ENCODE measurements at regions not wholly inside any gene's neighbourhood (a gene's known extent, or its start where the extent isn't known, plus 50 kb on each side); places are given as distances from the start of the nearest gene placed in this dataset.

GRCh38 chr2:104476075-104476474, 377.8 kb upstream of the POU3F3 start:
- Histone ChIP-seq H3K4me3 (no peak overlapping the region), H3K36me3 (no peaks in the 10 kb centered on the region), H3K27me3 (no peaks in the 10 kb centered on the region), H3K27ac (no peak overlapping the region), H3K9me3 (no peaks in the 10 kb centered on the region), H3K4me1 (no peaks in the 10 kb centered on the region)
- no peak for DNase-seq (ENCODE audit: extremely low spot score in 2 of 2)
- intact Hi-C loops (cut with DNase I), result no loop called here
- TF ChIP-seq POLR2AphosphoS5 (IDR thresholded peaks at IDR 0.05; ENCODE audit: insufficient read depth in 1 of 2, low read depth in 1 of 2) (no peak), CTCF (IDR thresholded peaks at IDR 0.05) (no peak), POLR2A (IDR thresholded peaks at IDR 0.05) (no peak)

GRCh38 chr2:104476563-104476988, 377.3 kb upstream of the POU3F3 start:
- TF ChIP-seq POLR2AphosphoS5 (IDR thresholded peaks at IDR 0.05; ENCODE audit: insufficient read depth in 1 of 2, low read depth in 1 of 2) (no peak), POLR2A (IDR thresholded peaks at IDR 0.05) (no peak), CTCF (IDR thresholded peaks at IDR 0.05) (no peak)
- no peak for DNase-seq (ENCODE audit: extremely low spot score in 2 of 2)

GRCh38 chr2:104481341-104481740, 372.6 kb upstream of the POU3F3 start:
- Histone ChIP-seq H3K36me3 (no peaks in the 10 kb centered on the region), H3K4me3 (no peak overlapping the region), H3K9me3 (no peaks in the 10 kb centered on the region), H3K4me1 (no peaks in the 10 kb centered on the region), H3K27me3 (no peaks in the 10 kb centered on the region), H3K27ac (no peak overlapping the region)
- no peak for TF ChIP-seq POLR2A (IDR thresholded peaks at IDR 0.05)
- no peak for TF ChIP-seq POLR2AphosphoS5 (IDR thresholded peaks at IDR 0.05; ENCODE audit: insufficient read depth in 1 of 2, low read depth in 1 of 2)
- no peak for TF ChIP-seq CTCF (IDR thresholded peaks at IDR 0.05)
- intact Hi-C loops (cut with DNase I), result no loop called here
- DNase-seq (ENCODE audit: extremely low spot score in 2 of 2), result no peak

More at GRCh38 chr2:104476563-104476988, 377.3 kb upstream of the POU3F3 start:
- Histone ChIP-seq H3K27ac (no peak overlapping the region), H3K36me3 (no peaks in the 10 kb centered on the region), H3K4me1 (no peaks in the 10 kb centered on the region), H3K4me3 (no peak overlapping the region), H3K9me3 (no peaks in the 10 kb centered on the region), H3K27me3 (no peaks in the 10 kb centered on the region)
- intact Hi-C loops (cut with DNase I), result no loop called here

- Histone ChIP-seq H3K27ac (no peak overlapping the region), H3K4me1 (no peaks in the 10 kb centered on the region), H3K4me3 (no peak overlapping the region), H3K27me3 (no peaks in the 10 kb centered on the region), H3K36me3 (no peaks in the 10 kb centered on the region), H3K9me3 (no peaks in the 10 kb centered on the region)
- no peak for TF ChIP-seq CTCF (IDR thresholded peaks at IDR 0.05)
- no peak for TF ChIP-seq POLR2A (IDR thresholded peaks at IDR 0.05)
- TF ChIP-seq POLR2AphosphoS5 (IDR thresholded peaks at IDR 0.05; ENCODE audit: insufficient read depth in 1 of 2, low read depth in 1 of 2), result no peak
- no peak for DNase-seq (ENCODE audit: extremely low spot score in 2 of 2)
- intact Hi-C loops (cut with DNase I), result no loop called here
Observed at GRCh38 chr2:104487366-104487765, 366.5 kb upstream of the POU3F3 start.

- Histone ChIP-seq H3K4me1 (no peaks in the 10 kb centered on the region), H3K27me3 (no peaks in the 10 kb centered on the region), H3K36me3 (no peaks in the 10 kb centered on the region), H3K4me3 (no peak overlapping the region), H3K27ac (no peak overlapping the region), H3K9me3 (no peaks in the 10 kb centered on the region)
- no peak for DNase-seq (ENCODE audit: extremely low spot score in 2 of 2)
- TF ChIP-seq POLR2A (IDR thresholded peaks at IDR 0.05) (no peak), POLR2AphosphoS5 (IDR thresholded peaks at IDR 0.05; ENCODE audit: insufficient read depth in 1 of 2, low read depth in 1 of 2) (no peak), CTCF (IDR thresholded peaks at IDR 0.05) (no peak)
- intact Hi-C loops (cut with DNase I), result no loop called here
Observed at GRCh38 chr2:104493698-104494097, 360.2 kb upstream of the POU3F3 start.
